Mammary epithelial cell (primary cell): ENCODE measurements at regions not wholly inside any gene's neighbourhood (a gene's known extent, or its start where the extent isn't known, plus 50 kb on each side); places are given as distances from the start of the nearest gene placed in this dataset.

Experiments
- CTCF ChIP-seq, 2 donors: IDR thresholded peaks in 1 of 2; conservative IDR thresholded peaks in 1 of 2; 2 replicates each; pipeline ENCODE4 v1.5.1; 2011 to 2012; ENCODE audit warnings: inconsistent platforms in 2 of 2, low read length in 2 of 2, mild to moderate bottlenecking in 2 of 2, control low read depth in 1 of 2, low read depth in 1 of 2; ENCODE audit not compliant: insufficient read depth in 1 of 2; ENCODE audit errors: extremely low read depth in 1 of 2
- EZH2 ChIP-seq: IDR thresholded peaks from 2 replicates; pipeline ENCODE4 v1.6.1; 2012; ENCODE audit warnings: low read length, inconsistent platforms, borderline replicate concordance

DNA sequence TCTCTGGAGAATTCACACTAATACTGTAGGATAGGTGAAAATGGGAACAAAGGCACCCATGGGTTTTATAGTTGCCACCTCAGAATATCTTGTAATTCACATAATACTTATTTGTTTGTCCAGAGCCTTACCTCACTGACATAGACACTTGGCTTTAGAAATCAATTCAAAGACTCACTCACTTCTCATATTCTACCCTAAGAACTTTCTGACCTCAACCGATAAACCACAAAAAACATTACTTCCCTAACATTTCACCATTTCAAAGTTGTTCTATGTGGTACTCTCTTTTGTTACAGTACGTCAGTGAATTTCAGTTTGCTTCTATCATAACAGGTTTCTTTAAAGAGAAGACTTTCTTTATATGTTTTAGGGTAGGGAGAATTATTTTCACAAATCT lies 359.3 kb downstream of the IGSF11 start:
- TF ChIP-seq CTCF (conservative IDR thresholded peaks at IDR 0.05 in 1 of 2, IDR thresholded peaks at IDR 0.05 in 1 of 2; ENCODE audit: extremely low read depth in 1 of 2, insufficient read depth in 1 of 2, low read depth in 1 of 2, low read length in 2 of 2) (no peak), EZH2 (no peak)
